IMR-90 (cell line): ENCODE measurements at regions not wholly inside any gene's neighbourhood (a gene's known extent, or its start where the extent isn't known, plus 50 kb on each side); places are given as distances from the start of the nearest gene placed in this dataset.

ENCODE experiments used
- ATAC-seq: fragments of 200-7000 bp; cut with Tn5 transposase; 2 replicates; pipeline ENCODE4 v1.9.1; 2020; ENCODE audit warnings: low read depth, mild to moderate bottlenecking, moderate library complexity
- BruUV-seq: library from RNA; stranded (reverse); fragments of 400-500 nt; replicated peaks from 2 replicates; lab custom pipeline; 2021; lab: Mats Ljungman, UMichigan
- CTCF ChIA-PET: fragments of 300-600 bp; formaldehyde crosslinking; extraction: SDS; loops from one replicate; lab custom pipeline; 2021; ENCODE audit warnings: antibody characterized with exemption; lab: Yijun Ruan, JAX
- POLR2A ChIA-PET: fragments of 300-600 bp; sonication (Branson Sonifier 250); formaldehyde crosslinking; loops from one replicate; lab custom pipeline; 2022; ENCODE audit warnings: antibody characterized with exemption; ENCODE audit not compliant: unreplicated experiment; lab: Charles Lee
- DNase-seq: peaks from one replicate; pipeline ENCODE4 v3.0.0; 2013
- H2AFZ ChIP-seq: replicated peaks from 2 replicates; pipeline ENCODE3; 2013; ENCODE audit warnings: low read length, mild to moderate bottlenecking; ENCODE audit not compliant: poor library complexity
- H2AK5ac ChIP-seq: 2 replicates; pipeline ENCODE4 v1.6.1; 2013; ENCODE audit warnings: low read depth, low read length, inconsistent platforms
- H2AK9ac ChIP-seq: replicated peaks from 2 replicates; pipeline ENCODE3; 2013; ENCODE audit warnings: mild to moderate bottlenecking, low read depth, low read length, moderate library complexity; ENCODE audit not compliant: poor library complexity
- H2BK120ac ChIP-seq: 2 replicates; pipeline ENCODE4 v1.6.1; 2013; ENCODE audit warnings: low read depth, low read length, inconsistent platforms
- H2BK15ac ChIP-seq: 3 replicates; pipeline ENCODE4 v1.6.1; 2013; ENCODE audit warnings: low read depth, low read length, inconsistent platforms
- H2BK20ac ChIP-seq: 2 replicates; pipeline ENCODE4 v1.6.1; 2013; ENCODE audit warnings: low read depth, mild to moderate bottlenecking, inconsistent platforms, low read length, moderate library complexity
- H2BK5ac ChIP-seq: 2 replicates; pipeline ENCODE4 v1.6.1; 2013; ENCODE audit warnings: mild to moderate bottlenecking, low read depth, low read length, inconsistent platforms; ENCODE audit not compliant: poor library complexity, severe bottlenecking
- H3K14ac ChIP-seq: replicated peaks from 2 replicates; pipeline ENCODE4 v1.6.1; 2013; ENCODE audit warnings: low read depth, low read length, inconsistent platforms
- H3K18ac ChIP-seq: 2 replicates; pipeline ENCODE4 v1.6.1; 2013; ENCODE audit warnings: low read depth, low read length, control low read depth
- H3K23ac ChIP-seq: 2 replicates; pipeline ENCODE4 v1.6.1; 2013; ENCODE audit warnings: low read depth, low read length, inconsistent platforms
- H3K27ac ChIP-seq: 2 replicates; pipeline ENCODE4 v1.5.1; 2013; ENCODE audit warnings: mild to moderate bottlenecking, control low read depth, low read length; ENCODE audit not compliant: insufficient read depth
- H3K27me3 ChIP-seq: 2 replicates; pipeline ENCODE4 v1.6.1; 2013; ENCODE audit warnings: low read length; ENCODE audit not compliant: control insufficient read depth, insufficient read depth
- H3K36me3 ChIP-seq: 2 replicates; pipeline ENCODE4 v1.6.1; 2013; ENCODE audit warnings: low read length, mixed read lengths; ENCODE audit not compliant: control insufficient read depth, insufficient read depth
- H3K4ac ChIP-seq: 2 replicates; pipeline ENCODE4 v1.6.1; 2013; ENCODE audit warnings: low read depth, low read length, inconsistent platforms
- H3K4me1 ChIP-seq: 2 replicates; pipeline ENCODE4 v1.6.1; 2013; ENCODE audit warnings: low read length, mixed read lengths; ENCODE audit not compliant: control insufficient read depth, insufficient read depth
- H3K4me2 ChIP-seq: 2 replicates; pipeline ENCODE4 v1.6.1; 2013; ENCODE audit warnings: low read depth, mild to moderate bottlenecking, control low read depth, low read length, moderate library complexity
- H3K4me3 ChIP-seq: 2 replicates; pipeline ENCODE4 v1.5.1; 2013; ENCODE audit warnings: low read depth, mild to moderate bottlenecking, control low read depth, low read length, moderate library complexity; ENCODE audit not compliant: insufficient read depth
- H3K56ac ChIP-seq: 2 replicates; pipeline ENCODE4 v1.6.1; 2013; ENCODE audit warnings: low read length, inconsistent platforms; ENCODE audit not compliant: insufficient read depth; ENCODE audit errors: extremely low read depth
- H3K79me1 ChIP-seq, 2 experiments: 2 replicates each; pipeline ENCODE4 v1.6.1; 2013; ENCODE audit warnings: low read length in 2 of 2, inconsistent platforms in 1 of 2, low read depth in 1 of 2
- H3K9ac ChIP-seq: 2 replicates; pipeline ENCODE4 v1.6.1; 2013; ENCODE audit warnings: low read depth, low read length, control low read depth
- H3K9me1 ChIP-seq: 2 replicates; pipeline ENCODE4 v1.6.1; 2013; ENCODE audit warnings: low read length, inconsistent platforms; ENCODE audit not compliant: insufficient read depth
- H3K9me3 ChIP-seq: 2 replicates; pipeline ENCODE4 v1.6.1; 2013; ENCODE audit warnings: low read length; ENCODE audit not compliant: control insufficient read depth, insufficient read depth
- H4K20me1 ChIP-seq: 2 replicates; pipeline ENCODE4 v1.6.1; 2013; ENCODE audit warnings: low read length, inconsistent platforms; ENCODE audit not compliant: insufficient read depth
- H4K5ac ChIP-seq: 2 replicates; pipeline ENCODE4 v1.6.1; 2013; ENCODE audit warnings: mild to moderate bottlenecking, low read depth, low read length, control low read depth
- H4K8ac ChIP-seq, 2 experiments: 2 replicates each; pipeline ENCODE4 v1.6.1; 2013; ENCODE audit warnings: low read depth in 2 of 2, low read length in 2 of 2, control low read depth in 1 of 2, inconsistent platforms in 1 of 2
- H4K91ac ChIP-seq: 2 replicates; pipeline ENCODE4 v1.6.1; 2013; ENCODE audit warnings: low read depth, low read length, inconsistent platforms; ENCODE audit not compliant: insufficient read depth
- BHLHE40 ChIP-seq: fragments of 150-350 bp; IDR thresholded peaks from 2 replicates; pipeline ENCODE4 v1.6.1; 2016; ENCODE audit warnings: mild to moderate bottlenecking, low read depth, low read length
- RCOR1 ChIP-seq: IDR thresholded peaks from 2 replicates; pipeline ENCODE4 v1.6.1; 2012; ENCODE audit warnings: mild to moderate bottlenecking, low read length, improper control_type of control experiment; ENCODE audit not compliant: insufficient replicate concordance
- RFX5 ChIP-seq: IDR thresholded peaks from 2 replicates; pipeline ENCODE4 v1.8.0; 2012; ENCODE audit warnings: low read depth, mild to moderate bottlenecking, low read length, moderate library complexity
- WGBS, 2 experiments: methylation state at CpG; one replicate each; pipeline versions ENCODE4 v1.1.5 to v1.1.7; 2013; ENCODE audit warnings: missing lambda C conversion rate in 2 of 2; ENCODE audit not compliant: insufficient read length in 1 of 2; ENCODE audit errors: extremely low coverage in 2 of 2; 5-methylcytosine and 5-hydroxymethylcytosine counted together
- dilution Hi-C: fragments of 300-500 bp; cut with HindIII; formaldehyde crosslinking; loops from one replicate; pipeline ENCODE4 v1.14.3; 2018; ENCODE audit warnings: low sequenced_read_pairs; ENCODE audit not compliant: unreplicated experiment
- in situ Hi-C: fragments of 300-500 bp; cut with MboI; formaldehyde crosslinking; loops from 3 replicates; pipeline ENCODE4 v1.14.3; 2019; ENCODE audit warnings: low sequenced_read_pairs, inconsistent platforms, mixed read lengths
- intact Hi-C: fragments of 100-400 bp; cut with micrococcal nuclease; formaldehyde crosslinking; loops from 2 replicates; pipeline ENCODE4 v1.10.0; 2022

- ATAC-seq: no peak
These were observed 366.1 kb upstream of the FAM47C start for GRCh38 chrX:36642052-36642451.

More at GRCh38 chrX:36642052-36642451, 366.1 kb upstream of the FAM47C start:
- intact Hi-C loops (no loop called here), in situ Hi-C loops (no loop called here), dilution Hi-C loops (no loop called here)
- no peak overlapping the region for H3K27ac ChIP-seq
- H4K91ac ChIP-seq: no peak overlapping the region
- H3K23ac ChIP-seq: no peak overlapping the region
- H3K9me1 ChIP-seq: no peaks in the 10 kb centered on the region
- H3K18ac ChIP-seq: no peak overlapping the region
- H3K4me3 ChIP-seq: no peak overlapping the region
- H2BK20ac ChIP-seq: no peak overlapping the region
- H3K4me2 ChIP-seq: no peak overlapping the region
- no peak overlapping the region for H4K5ac ChIP-seq
- H3K14ac ChIP-seq: no peak overlapping the region
- POLR2A ChIA-PET: no interaction called here
- H4K20me1 ChIP-seq: no peaks in the 10 kb centered on the region
- H3K9me3 ChIP-seq: 0 out of 2 replicates have a peak, but pooled peaks cover 4% of the 10 kb centered on the region
- BruUV-seq: no TSS peak
- WGBS, 2 experiments: 40% methylated on average over 2 of the region's 3 CpGs; no CpG with 5 or more reads in 1 of the 2 experiments
- H2BK5ac ChIP-seq: no peak overlapping the region
- no peaks in the 10 kb centered on the region for H3K36me3 ChIP-seq
- no peak for DNase-seq
- no peak overlapping the region for H2AFZ ChIP-seq
- H3K4me1 ChIP-seq: no peaks in the 10 kb centered on the region
- no peak overlapping the region for H2BK120ac ChIP-seq
- H3K56ac ChIP-seq: no peak overlapping the region
- CTCF ChIA-PET: no interaction called here
- H2BK15ac ChIP-seq: no peak overlapping the region
- H2AK9ac ChIP-seq: no peak overlapping the region
- H3K79me1 ChIP-seq: no peaks in the 10 kb centered on the region
- no peak overlapping the region for H4K8ac ChIP-seq
- no peak overlapping the region for H3K9ac ChIP-seq
- no peak overlapping the region for H2AK5ac ChIP-seq
- TF ChIP-seq RFX5: no peak
- TF ChIP-seq RCOR1: no peak
- TF ChIP-seq BHLHE40: no peak
- H3K27me3 ChIP-seq: no peaks in the 10 kb centered on the region
- no peak overlapping the region for H3K4ac ChIP-seq
